ENCODE measurements at regions not wholly inside any gene's neighbourhood (a gene's known extent, or its start where the extent isn't known, plus 50 kb on each side); places are given as distances from the start of the nearest gene placed in this dataset.

- TF ChIP-seq, protein P1, sequence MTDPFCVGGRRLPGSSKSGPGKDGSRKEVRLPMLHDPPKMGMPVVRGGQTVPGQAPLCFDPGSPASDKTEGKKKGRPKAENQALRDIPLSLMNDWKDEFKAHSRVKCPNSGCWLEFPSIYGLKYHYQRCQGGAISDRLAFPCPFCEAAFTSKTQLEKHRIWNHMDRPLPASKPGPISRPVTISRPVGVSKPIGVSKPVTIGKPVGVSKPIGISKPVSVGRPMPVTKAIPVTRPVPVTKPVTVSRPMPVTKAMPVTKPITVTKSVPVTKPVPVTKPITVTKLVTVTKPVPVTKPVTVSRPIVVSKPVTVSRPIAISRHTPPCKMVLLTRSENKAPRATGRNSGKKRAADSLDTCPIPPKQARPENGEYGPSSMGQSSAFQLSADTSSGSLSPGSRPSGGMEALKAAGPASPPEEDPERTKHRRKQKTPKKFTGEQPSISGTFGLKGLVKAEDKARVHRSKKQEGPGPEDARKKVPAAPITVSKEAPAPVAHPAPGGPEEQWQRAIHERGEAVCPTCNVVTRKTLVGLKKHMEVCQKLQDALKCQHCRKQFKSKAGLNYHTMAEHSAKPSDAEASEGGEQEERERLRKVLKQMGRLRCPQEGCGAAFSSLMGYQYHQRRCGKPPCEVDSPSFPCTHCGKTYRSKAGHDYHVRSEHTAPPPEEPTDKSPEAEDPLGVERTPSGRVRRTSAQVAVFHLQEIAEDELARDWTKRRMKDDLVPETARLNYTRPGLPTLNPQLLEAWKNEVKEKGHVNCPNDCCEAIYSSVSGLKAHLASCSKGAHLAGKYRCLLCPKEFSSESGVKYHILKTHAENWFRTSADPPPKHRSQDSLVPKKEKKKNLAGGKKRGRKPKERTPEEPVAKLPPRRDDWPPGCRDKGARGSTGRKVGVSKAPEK (CRISPR knock-in tag; IDR thresholded peaks at IDR 0.05; ENCODE audit: borderline replicate concordance), result no peak
- TF ChIP-seq SOX6 (IDR thresholded peaks at IDR 0.05), result no peak
- no peak for TF ChIP-seq SOX6 (CRISPR knock-in tag; IDR thresholded peaks at IDR 0.05)
- no peak for TF ChIP-seq ZNF333 (CRISPR knock-in tag; IDR thresholded peaks at IDR 0.05; ENCODE audit: borderline replicate concordance)
- no peak for TF ChIP-seq ZNF879 (CRISPR knock-in tag; IDR thresholded peaks at IDR 0.05)
- TF ChIP-seq ZNF7 (CRISPR knock-in tag; IDR thresholded peaks at IDR 0.05), result no peak
- TF ChIP-seq, protein P2, sequence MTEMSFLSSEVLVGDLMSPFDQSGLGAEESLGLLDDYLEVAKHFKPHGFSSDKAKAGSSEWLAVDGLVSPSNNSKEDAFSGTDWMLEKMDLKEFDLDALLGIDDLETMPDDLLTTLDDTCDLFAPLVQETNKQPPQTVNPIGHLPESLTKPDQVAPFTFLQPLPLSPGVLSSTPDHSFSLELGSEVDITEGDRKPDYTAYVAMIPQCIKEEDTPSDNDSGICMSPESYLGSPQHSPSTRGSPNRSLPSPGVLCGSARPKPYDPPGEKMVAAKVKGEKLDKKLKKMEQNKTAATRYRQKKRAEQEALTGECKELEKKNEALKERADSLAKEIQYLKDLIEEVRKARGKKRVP (CRISPR knock-in tag; IDR thresholded peaks at IDR 0.05), result no peak
- TF ChIP-seq SRSF1 (optimal IDR thresholded peaks at IDR 0.05; ENCODE audit: low read depth, low read length), result no peak
- TF ChIP-seq ZFP36L2 (CRISPR knock-in tag; IDR thresholded peaks at IDR 0.05), result no peak
- no peak for TF ChIP-seq MLX (CRISPR knock-in tag; IDR thresholded peaks at IDR 0.05)
- no peak for TF ChIP-seq ERF (CRISPR knock-in tag; IDR thresholded peaks at IDR 0.05)
- TF ChIP-seq, protein P3, sequence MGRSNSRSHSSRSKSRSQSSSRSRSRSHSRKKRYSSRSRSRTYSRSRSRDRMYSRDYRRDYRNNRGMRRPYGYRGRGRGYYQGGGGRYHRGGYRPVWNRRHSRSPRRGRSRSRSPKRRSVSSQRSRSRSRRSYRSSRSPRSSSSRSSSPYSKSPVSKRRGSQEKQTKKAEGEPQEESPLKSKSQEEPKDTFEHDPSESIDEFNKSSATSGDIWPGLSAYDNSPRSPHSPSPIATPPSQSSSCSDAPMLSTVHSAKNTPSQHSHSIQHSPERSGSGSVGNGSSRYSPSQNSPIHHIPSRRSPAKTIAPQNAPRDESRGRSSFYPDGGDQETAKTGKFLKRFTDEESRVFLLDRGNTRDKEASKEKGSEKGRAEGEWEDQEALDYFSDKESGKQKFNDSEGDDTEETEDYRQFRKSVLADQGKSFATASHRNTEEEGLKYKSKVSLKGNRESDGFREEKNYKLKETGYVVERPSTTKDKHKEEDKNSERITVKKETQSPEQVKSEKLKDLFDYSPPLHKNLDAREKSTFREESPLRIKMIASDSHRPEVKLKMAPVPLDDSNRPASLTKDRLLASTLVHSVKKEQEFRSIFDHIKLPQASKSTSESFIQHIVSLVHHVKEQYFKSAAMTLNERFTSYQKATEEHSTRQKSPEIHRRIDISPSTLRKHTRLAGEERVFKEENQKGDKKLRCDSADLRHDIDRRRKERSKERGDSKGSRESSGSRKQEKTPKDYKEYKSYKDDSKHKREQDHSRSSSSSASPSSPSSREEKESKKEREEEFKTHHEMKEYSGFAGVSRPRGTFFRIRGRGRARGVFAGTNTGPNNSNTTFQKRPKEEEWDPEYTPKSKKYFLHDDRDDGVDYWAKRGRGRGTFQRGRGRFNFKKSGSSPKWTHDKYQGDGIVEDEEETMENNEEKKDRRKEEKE (IDR thresholded peaks at IDR 0.05), result no peak
- no peak for TF ChIP-seq NAIF1 (CRISPR knock-in tag; IDR thresholded peaks at IDR 0.05; ENCODE audit: borderline replicate concordance)
- TF ChIP-seq, protein P4, sequence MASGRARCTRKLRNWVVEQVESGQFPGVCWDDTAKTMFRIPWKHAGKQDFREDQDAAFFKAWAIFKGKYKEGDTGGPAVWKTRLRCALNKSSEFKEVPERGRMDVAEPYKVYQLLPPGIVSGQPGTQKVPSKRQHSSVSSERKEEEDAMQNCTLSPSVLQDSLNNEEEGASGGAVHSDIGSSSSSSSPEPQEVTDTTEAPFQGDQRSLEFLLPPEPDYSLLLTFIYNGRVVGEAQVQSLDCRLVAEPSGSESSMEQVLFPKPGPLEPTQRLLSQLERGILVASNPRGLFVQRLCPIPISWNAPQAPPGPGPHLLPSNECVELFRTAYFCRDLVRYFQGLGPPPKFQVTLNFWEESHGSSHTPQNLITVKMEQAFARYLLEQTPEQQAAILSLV (CRISPR knock-in tag; IDR thresholded peaks at IDR 0.05; ENCODE audit: borderline replicate concordance), result no peak
These were observed 60.1 kb upstream of the ARAP3 start (continued) for GRCh38 chr5:141742144-141742543.

All from HepG2 (cell line).